T-helper 1 cell treated with Interleukin-12 subunit alpha and Interleukin-12 subunit beta and Interleukin-4 antibody, amounts not matched to agents 30 ng/mL and 1 ng/mL, for 36 hours (primary cell): ENCODE measurements at regions not wholly inside any gene's neighbourhood (a gene's known extent, or its start where the extent isn't known, plus 50 kb on each side); places are given as distances from the start of the nearest gene placed in this dataset.
"Not testable (repeated sequence)": the region's sequence is repeated elsewhere in the genome, so short reads cannot be mapped to it uniquely, and the experiment has no call there.

Experiments used
- intact Hi-C: fragments of 100-400 bp; cut with micrococcal nuclease; formaldehyde crosslinking; loops from one replicate; pipeline ENCODE4 v1.15.1; 2024

DNA sequence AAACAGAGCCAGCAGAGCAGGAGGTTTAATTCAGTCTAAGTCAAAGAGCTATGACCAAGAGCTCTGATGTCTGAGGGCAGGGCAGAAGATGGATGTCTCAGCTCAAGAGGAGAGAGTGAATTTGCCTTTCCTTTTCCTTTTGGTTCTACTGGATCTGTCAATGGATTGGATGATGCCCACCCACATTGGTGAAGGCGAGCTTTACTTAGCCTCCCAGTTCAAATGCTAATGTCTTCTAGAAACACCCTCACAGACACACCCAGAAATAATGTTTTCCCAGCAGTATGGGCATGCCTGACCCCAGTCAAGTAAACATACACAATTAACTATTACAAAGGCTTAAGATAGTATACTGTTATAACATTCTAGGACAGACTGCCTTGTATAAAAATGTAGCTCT, 236.3 kb upstream of the NRXN1 start:
- intact Hi-C loops: no loop called here

DNA sequence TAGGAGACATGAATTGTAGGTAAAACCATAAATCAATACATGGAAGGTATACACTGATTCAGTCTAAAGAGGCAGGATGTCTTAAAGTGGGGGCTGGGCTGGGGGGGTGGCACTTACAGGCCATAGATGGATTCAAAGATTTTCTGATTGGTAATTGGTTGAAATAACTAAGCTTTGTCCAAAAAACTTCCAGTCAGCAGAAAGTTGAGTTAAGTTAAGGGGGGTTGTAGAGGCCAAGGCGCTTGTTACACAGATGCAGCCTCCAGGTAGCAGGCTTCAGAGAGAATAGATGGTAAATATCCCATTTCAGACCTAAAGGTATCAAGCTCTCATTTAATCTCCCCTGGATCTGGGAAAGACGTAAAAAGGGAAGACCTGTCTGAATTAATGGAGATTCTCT, 233.6 kb upstream of the NRXN1 start:
- intact Hi-C loops: no loop called here

DNA sequence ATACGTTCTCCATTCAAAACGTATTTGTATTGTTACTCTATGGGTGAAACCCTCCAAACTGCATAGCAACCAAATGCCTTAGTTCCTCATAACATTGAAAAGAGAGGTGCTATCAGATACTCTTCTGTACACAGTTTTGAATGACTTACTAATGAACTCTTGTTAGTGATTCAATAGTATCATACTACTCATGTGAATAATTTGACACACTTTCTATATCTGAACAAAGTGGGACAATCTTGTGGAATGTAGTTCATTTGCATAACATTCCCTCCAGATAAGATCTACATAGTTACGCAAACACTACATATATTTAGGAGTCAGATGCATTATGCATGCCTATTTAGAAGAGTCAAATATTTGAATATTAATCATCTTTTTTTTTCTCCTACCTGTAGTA, 232.0 kb upstream of the NRXN1 start:
- intact Hi-C loops: no loop called here

DNA sequence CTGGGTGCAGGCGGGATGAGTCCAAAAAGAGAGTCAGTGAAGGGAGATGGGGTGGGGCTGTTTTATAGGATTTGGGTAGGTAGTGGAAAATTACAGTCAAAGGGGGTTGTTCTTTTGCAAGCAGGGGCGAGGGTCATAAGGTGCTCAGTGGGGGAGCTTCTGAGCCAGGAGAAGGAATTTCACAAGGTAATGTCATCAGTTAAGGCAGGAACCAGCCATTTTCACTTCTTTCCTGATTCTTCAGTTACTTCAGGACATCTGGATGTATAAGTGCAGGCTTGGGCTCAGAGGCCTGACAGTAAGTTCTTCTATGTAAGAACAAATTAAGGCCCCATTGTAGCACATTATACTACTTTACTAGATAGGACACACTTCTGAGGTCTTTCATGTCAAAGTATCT, 231.2 kb upstream of the NRXN1 start:
- intact Hi-C loops: not testable (repeated sequence)

DNA sequence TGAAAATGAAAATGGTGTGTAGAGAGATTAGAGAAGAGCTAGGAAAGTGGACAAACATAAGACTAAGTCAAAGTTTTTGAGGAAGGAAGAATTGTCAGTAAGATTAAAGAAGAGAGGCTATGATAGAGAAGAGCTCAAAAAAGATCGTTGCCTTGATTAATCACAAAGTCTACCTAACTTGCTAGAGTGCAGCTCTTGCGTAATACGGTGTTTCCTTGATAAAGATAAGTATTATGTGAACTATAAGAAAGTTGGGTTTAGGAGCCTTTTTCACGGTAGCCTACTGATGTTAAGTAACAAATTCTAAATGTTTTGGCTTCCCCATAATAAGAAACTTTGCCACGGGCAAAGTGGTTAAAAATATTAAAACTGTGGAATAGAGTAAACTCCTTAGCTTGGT, 226.4 kb upstream of the NRXN1 start:
- intact Hi-C loops: no loop called here

DNA sequence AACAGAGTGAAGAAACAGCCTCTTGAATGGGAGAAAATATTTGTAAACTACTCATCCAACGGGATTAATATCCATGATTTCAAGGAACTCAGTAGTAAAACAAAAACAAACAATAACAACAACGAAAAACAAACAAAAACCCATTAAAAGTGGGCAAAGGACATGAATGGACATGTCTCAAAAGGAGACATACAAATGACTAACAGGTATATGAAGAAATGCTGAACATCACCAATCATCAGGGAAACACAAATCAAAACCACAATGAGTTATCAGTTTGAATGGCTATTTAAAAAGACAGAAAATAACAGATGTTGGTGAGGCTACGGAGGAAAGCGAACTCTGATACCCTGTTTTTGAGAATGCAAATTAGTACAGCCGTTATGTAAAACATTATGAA, 224.8 kb upstream of the NRXN1 start:
- intact Hi-C loops: no loop called here

DNA sequence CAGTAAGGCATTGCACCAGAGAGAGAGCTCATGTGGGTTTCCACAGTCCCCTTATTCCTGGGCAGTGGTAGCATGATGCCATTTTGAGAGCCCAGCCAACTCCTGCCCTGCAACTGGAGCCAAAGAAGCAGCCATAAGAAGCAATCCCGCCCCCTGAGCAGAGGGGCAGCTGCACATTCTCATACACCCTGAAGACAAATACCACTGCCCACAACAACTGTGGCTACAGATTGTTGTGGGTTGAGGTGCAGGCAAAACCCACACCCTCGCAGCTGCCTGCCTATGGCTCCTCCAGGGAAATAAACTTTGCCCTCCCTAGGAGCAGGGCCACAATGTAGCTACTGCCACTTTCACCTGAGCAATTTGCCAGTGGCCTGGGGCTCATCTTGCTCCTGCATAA, 219.4 kb upstream of the NRXN1 start:
- intact Hi-C loops: no loop called here

DNA sequence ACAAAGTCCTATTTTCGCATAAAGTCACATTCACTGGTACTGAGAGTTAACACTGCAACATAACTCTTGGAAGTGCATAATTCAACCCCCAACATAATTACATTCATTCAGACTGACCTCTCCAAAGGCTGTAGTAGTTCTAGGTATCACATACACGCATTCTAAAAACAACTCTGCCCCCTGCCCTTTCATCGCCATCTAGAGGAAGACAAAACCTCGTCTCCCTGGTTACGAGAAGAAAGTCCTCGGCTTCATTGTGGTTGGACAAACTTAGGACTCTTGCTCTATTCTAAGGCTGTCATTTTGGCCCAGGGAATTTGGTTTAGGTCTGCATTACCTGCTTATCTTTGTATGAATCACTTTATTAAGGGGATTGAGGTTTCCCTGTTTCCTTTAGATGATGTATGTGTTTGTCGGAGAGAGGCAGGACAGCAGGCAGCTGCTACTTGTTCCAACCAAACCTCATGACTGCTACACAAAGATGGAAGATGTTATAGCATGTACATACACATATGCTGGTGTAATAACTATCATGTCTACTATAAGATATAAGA, 215.4 kb upstream of the NRXN1 start:
- intact Hi-C loops: no loop called here

DNA sequence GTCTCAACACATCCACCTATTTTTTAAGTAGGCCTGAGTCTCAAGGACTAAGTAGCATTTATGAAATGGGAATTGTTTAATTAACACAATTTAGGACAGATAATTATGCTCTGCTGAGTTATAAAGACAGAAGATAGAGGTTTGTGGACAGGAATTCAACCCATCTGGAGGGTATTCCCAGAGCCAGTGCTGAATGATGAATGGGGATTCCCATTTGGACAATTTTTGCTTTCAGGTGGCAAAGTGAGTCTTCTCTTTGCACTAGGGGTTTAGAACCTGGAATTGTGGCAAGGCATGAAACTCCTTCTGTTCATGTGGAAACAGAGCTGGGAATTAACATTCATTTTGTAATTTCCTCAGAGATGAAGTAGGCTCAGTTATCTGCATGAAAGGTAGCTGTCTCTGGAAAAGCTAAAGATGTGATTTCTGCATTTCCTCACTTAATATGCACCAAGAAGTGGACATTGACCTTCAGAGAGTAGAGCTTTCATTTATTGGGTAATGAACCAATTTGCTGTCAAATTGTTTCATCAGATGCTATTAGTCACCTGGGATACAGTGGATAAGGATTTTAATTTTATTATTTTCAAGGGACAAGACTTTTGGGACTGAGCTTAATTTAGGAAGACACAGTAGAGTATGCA, 212.1 kb upstream of the NRXN1 start:
- intact Hi-C loops: no loop called here

DNA sequence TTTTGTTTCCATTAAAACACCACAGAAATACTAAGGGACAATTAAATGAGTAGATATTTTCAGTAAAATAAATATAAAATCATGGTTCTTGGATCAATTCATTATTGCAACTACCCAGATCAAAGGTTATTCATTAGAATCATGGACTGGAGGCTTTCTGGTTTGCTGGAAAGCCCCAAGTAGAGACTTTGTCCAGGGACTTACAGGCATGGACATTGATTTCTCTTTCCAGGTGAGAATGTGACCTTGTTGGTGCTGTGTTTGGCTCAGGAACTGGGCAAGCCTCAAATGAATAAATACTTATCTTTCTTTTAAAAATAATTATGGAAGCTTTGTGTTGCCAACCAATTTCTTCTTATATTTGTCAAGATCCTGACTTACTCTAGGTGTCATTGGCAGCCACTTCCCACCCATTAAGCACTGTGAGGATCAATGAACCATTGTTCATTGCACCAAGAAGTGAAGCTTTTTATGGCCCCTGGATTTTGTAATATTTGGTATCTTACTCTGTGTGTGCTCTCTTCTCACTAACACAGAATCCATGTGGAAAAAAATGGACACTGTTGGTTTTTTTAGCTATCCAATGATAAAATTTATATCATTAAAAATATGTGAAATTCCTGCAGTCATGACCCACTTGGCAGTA, 205.8 kb upstream of the NRXN1 start:
- intact Hi-C loops: no loop called here

DNA sequence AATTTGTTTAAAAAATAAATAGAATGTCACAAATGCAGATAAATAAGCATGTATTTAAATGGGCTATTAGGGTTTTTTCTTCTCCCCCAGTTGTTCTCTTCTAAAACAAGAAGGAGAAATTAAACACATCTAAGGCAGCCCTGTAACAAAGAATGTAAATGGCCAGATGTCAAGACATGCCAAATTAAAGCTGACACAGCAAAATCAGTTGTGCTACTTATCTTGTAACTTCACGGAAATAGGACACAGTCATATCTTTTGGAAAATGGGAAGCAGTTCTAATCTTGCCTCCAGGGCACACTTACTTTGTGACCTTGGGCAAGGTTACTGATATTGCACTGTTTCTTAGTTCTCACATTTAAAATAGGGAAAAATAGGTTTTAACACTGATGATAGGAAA, 200.1 kb upstream of the NRXN1 start:
- intact Hi-C loops: no loop called here

DNA sequence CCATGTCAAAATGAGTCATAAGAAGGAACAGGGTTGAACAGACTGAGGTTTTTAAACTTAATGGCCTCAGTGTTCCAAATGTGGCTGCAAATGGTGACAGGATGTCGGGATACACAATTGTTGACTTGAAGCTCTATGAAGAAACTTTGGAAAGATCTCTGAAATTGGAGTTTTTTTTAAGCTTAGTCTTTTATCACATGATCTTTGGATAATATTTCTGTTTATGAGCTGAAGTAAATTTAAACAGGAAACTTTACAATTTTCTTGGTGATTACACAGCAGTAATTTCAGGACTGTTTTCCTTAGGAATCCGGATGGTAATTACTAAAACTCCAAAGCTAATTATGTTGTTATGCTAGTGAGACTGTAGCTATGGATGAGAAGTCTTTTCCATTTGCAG, 199.1 kb upstream of the NRXN1 start:
- intact Hi-C loops: no loop called here

DNA sequence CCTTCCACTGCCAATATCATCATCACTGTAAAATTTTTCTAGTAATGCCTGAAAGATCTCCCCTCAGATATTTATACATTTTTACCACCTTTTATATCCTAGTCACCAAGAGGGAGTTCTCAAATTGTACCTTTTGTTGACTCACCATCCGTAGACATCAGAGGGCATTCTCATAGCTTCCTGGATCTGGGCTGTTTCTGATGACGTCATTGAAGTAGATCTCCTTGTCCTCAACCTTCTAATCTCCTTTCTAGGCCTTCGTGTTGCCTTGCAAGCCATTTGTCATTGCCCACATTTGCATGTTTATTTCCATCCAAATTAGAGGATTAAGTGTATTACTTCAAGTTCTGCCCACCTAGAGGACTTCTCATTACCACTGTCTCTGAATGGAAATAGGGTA, 193.4 kb upstream of the NRXN1 start:
- intact Hi-C loops: no loop called here

DNA sequence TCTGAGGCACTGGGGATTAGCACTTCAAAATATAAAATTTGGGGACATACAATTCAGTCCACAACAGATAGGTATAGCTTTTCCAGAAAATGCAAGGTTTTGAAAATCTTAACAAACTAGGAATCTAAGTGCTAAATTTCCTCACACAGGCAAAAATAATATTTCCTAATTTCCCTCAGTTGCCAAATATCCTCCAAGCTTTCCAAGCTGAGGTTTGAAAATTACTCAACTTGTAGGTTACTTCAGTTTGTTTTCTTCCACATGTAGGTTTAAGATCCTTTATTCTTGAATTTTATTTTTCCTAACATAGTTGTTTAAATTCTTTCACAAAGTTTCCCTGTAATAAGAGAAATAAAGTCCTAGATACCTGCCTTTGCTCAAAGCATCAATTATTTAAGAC, 192.9 kb upstream of the NRXN1 start:
- intact Hi-C loops: no loop called here

DNA sequence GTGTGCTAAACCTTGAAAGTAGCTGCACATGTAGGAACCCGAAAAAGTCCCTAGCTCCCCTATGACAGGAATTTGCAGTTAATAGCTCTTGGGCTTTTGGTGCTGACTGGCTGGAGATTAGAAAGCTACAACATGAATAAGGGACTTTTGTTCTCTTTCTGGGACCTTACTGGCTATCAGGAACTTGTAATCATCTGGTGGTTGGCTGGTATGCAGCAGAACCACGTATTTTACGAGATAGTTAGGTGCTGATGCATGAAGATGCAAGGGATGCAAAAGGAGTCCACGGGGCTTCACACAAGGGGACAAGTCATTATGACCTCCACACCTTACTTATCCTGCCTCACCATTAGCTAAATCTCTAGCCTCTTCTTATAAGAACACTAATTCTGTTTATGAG, 190.2 kb upstream of the NRXN1 start:
- intact Hi-C loops: no loop called here

DNA sequence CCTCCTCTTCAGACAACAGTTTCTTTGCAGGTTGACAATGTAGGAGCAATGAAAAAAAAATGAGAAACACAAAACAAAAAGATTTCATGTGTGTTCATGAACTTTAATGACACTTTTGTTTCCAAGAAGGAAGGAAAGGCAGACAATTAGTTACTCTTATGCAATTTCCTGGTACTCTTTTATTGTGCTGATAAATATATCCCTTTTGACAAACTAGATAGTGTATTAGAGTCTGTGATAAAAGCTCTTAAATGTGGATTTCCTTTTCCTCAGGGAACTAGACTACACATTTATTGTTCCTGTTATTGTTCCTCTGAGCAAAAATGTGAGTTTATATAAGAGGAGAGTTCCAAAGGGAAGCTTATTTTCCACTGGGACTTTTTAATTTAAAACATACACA, 188.7 kb upstream of the NRXN1 start:
- intact Hi-C loops: no loop called here

DNA sequence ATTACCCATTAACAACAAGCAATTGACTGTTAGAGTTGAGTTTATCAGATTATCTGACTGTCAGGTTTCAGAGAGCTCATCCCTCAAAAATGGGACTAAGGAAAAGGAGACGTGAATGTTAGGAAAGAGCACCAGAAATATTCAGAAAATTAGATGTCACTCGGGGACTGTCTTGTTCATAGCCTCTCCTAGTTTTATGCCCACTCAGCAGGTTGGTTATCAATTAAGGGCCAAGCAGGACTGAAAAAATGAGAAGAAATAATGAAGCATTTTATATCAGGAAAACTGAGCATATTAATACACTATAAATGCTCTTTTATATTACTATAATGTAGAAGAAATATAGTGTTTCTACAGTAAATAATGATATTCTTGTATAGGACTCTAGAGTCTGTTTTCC, 188.1 kb upstream of the NRXN1 start:
- intact Hi-C loops: no loop called here

DNA sequence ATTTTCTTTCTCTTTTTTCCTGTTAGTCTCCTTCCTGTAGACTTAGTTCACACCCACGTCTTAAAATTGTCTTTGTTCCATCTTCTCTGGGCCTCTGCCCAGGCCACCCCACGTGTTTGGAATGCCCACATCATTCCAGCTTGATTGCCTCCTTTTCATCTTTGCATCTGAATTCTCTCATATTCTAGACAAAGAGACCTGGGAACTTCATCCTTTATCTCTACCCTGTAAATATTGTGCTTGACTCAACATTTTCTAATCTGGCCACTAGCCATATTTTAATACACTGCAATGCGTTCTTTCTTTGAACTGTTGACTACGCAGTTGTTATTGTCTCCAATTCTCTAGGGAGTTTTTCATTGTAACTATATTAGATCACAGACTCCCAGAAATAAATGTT, 187.5 kb upstream of the NRXN1 start:
- intact Hi-C loops: no loop called here

DNA sequence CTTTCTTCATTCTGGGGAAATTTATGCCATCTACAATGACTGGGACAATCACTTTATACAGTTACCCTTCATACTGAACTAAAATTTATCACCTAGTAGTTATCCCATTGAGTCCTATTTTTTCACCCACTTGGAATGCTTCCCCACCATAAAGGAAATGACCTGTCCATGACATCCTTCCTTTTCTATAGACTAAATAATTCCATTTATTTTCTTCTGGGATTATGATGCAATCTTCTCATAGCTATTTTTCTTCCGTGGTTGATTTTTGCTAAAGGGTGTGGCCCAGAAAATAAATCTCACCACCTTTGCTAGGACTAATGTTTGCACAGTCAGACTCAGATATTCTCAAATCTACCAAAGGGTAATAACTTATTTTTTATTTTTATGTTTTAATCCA, 186.1 kb upstream of the NRXN1 start:
- intact Hi-C loops: no loop called here

DNA sequence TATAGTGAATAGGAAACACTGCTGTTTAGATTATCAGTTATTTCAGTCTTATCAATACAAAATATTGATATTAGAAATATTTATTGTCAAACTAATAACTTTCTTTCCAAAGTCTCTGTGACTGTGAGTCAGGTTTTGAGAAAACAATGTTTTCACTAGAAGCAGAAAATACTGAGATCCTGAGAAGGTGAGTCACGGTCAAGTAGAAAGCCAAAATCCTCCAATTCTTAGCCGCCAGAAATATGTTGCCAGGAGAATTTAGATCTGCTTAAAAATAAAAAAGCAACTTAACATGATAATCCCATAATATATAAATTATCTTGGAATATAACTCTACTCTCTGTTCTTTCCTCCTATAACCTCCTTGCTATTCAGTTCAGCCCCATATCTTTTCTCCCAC, 181.9 kb upstream of the NRXN1 start:
- intact Hi-C loops: no loop called here

DNA sequence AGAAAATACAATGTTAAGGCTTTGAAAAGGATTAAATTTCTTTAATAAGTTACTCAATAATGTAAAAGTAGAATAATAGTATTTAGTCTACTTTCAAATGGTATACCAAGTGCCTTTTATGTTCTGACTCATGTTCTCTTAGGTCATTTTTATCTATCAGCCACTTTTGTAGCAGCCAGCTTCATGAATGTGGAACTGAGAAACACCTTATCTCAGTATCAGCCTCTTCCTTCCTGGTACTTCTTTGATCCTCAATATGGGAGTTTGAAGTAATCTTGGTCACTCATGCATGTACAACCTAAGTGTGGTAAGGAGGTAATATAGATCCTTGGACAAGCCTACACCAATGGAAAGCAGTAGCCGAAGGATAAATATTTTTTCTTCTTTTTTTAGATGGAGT, 180.4 kb upstream of the NRXN1 start:
- intact Hi-C loops: no loop called here

DNA sequence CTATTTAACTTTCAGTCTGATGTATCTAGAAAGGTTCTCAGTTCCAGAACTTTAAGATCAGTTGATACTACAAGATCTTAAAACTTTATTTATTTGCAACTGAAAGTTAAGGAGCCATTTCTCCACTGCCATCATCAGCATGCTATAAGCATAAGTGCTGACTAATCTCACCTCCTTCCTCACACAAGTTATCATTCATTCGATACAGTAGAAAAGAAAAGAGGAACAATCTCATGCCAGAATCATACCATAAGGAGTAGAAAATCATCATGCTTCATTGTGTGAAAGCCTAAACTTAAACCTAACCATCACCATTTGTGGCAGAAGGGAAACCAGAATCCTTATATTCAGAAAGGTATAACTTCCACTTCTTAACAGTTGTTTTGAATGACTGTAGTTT, 176.6 kb upstream of the NRXN1 start:
- intact Hi-C loops: no loop called here

DNA sequence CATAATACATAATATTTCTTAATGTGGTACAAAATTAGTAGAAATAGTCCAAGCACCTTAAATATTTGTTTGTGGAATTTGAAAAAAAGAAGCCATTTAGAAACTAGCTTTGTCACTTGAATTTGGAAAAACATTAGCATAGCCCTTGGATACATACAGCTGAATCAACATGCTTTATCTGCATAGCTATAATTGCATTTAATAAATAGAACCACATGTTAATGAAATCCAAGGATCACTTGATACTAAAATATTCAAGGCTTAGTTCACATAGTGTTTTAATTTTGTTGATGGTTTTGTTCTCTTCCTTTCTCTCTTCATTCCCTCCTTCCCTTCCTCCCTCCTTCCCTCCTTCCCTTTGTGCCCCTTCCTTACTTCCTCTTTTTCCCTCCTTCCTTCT, 169.4 kb upstream of the NRXN1 start:
- intact Hi-C loops: no loop called here
